HUES48 (cell line): ENCODE measurements at regions not wholly inside any gene's neighbourhood (a gene's known extent, or its start where the extent isn't known, plus 50 kb on each side); places are given as distances from the start of the nearest gene placed in this dataset.

ENCODE experiments used
- H3K27ac ChIP-seq: one replicate; pipeline ENCODE4 v1.7.0; 2013; ENCODE audit warnings: low read depth, low read length, inconsistent platforms
- H3K27me3 ChIP-seq: 2 replicates; pipeline ENCODE4 v1.6.1; 2013; ENCODE audit warnings: mild to moderate bottlenecking, low read length; ENCODE audit not compliant: control insufficient read depth, insufficient read depth
- H3K36me3 ChIP-seq: 2 replicates; pipeline ENCODE4 v1.6.1; 2013; ENCODE audit warnings: low read length; ENCODE audit not compliant: control insufficient read depth, insufficient read depth
- H3K4me1 ChIP-seq: 2 replicates; pipeline ENCODE4 v1.6.1; 2013; ENCODE audit warnings: mild to moderate bottlenecking, low read length; ENCODE audit not compliant: control insufficient read depth, insufficient read depth
- H3K4me3 ChIP-seq: 2 replicates; pipeline ENCODE4 v1.5.1; 2013; ENCODE audit warnings: mild to moderate bottlenecking, low read depth, low read length
- H3K9ac ChIP-seq: 2 replicates; pipeline ENCODE4 v1.6.1; 2013; ENCODE audit warnings: mild to moderate bottlenecking, low read depth, low read length, moderate library complexity
- H3K9me3 ChIP-seq: 2 replicates; pipeline ENCODE4 v1.6.1; 2013; ENCODE audit warnings: low read length; ENCODE audit not compliant: control insufficient read depth, insufficient read depth

DNA sequence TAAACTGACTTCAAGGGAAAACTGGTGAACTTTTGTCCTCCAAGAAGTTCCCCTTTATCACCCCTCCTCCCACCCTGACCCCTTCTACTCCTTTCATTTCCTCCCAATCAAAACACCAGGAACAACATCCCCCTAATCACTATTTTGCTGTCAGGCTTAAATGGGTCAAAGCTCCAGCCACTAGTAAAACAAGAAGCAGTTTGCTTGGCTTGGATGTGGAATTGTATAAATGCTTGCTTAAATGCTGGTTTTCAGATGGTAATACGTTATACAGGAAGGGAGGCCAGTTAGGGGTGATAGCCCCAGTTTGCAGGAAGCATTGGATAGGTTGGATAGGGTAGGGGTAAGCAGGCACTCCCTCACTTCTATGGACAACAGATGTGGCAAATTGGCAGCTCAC lies 473.6 kb downstream of the AGTPBP1 start:
- Histone ChIP-seq H3K27me3 (no peaks in the 10 kb centered on the region), H3K4me1 (peaks cover 12% of the 10 kb centered on the region), H3K9me3 (no peaks in the 10 kb centered on the region), H3K9ac (no peak overlapping the region), H3K27ac (no peak overlapping the region), H3K36me3 (no peaks in the 10 kb centered on the region), H3K4me3 (no peak overlapping the region)

DNA sequence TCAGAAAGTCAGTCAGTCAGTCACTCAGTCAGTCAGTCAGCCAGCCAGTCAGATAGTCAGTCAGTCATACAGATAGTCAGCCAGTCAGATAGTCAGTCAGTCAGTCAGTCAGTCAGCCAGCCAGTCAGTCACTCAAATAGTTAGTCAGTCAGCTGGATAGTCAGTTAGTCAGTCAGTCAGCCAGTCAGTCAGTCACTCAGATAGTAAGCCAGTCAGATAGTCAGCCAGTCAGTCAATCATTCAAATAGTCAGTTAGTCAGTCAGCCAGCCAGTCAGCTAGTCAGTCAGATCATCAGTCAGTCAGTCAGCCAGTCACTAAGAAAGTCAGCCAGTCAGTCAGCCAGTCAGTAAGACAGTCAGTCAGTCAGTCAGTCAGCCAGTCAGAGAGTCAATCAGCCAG lies 477.1 kb downstream of the AGTPBP1 start:
- H3K27me3 ChIP-seq: no peaks in the 10 kb centered on the region
- peaks cover 12% of the 10 kb centered on the region for H3K4me1 ChIP-seq
- H3K36me3 ChIP-seq: no peaks in the 10 kb centered on the region
- H3K27ac ChIP-seq: no peak overlapping the region
- no peaks in the 10 kb centered on the region for H3K9me3 ChIP-seq
- H3K4me3 ChIP-seq: no peak overlapping the region
- H3K9ac ChIP-seq: no peak overlapping the region

GRCh38 chr9:85263288-85263687 lies 478.5 kb downstream of the AGTPBP1 start:
- H3K27me3 ChIP-seq: no peaks in the 10 kb centered on the region
- H3K9ac ChIP-seq: no peak overlapping the region
- H3K4me1 ChIP-seq: peaks cover 8% of the 10 kb centered on the region
- H3K4me3 ChIP-seq: no peak overlapping the region
- no peaks in the 10 kb centered on the region for H3K36me3 ChIP-seq
- no peak overlapping the region for H3K27ac ChIP-seq
- no peaks in the 10 kb centered on the region for H3K9me3 ChIP-seq

DNA sequence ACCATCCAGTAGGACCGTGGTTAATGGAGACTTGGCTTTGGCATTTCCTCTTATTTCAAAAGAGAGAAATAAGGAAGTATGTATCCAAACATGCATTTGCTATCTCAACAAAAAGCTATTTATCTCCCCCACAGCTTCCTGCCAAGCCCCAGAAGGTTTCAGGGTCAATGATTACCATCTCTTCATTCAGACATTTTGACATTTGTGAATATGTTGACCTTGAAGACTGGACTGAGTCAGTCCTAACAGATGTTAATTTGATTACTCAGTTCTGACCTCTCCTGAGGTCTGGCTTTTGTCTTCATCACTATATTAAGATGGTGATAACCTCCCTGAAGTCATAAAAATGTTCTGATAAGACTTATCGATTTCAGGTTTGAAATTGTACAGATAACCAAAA lies 479.4 kb downstream of the AGTPBP1 start:
- Histone ChIP-seq H3K27me3 (no peaks in the 10 kb centered on the region), H3K4me3 (no peak overlapping the region), H3K36me3 (no peaks in the 10 kb centered on the region), H3K4me1 (no peaks in the 10 kb centered on the region), H3K9me3 (no peaks in the 10 kb centered on the region), H3K27ac (no peak overlapping the region), H3K9ac (no peak overlapping the region)

- Histone ChIP-seq H3K9ac (no peak overlapping the region), H3K36me3 (no peaks in the 10 kb centered on the region), H3K9me3 (no peaks in the 10 kb centered on the region), H3K4me3 (no peak overlapping the region), H3K4me1 (no peaks in the 10 kb centered on the region), H3K27ac (no peak overlapping the region), H3K27me3 (no peaks in the 10 kb centered on the region)
Observed at GRCh38 chr9:85260275-85260845, 481.4 kb downstream of the AGTPBP1 start.

DNA sequence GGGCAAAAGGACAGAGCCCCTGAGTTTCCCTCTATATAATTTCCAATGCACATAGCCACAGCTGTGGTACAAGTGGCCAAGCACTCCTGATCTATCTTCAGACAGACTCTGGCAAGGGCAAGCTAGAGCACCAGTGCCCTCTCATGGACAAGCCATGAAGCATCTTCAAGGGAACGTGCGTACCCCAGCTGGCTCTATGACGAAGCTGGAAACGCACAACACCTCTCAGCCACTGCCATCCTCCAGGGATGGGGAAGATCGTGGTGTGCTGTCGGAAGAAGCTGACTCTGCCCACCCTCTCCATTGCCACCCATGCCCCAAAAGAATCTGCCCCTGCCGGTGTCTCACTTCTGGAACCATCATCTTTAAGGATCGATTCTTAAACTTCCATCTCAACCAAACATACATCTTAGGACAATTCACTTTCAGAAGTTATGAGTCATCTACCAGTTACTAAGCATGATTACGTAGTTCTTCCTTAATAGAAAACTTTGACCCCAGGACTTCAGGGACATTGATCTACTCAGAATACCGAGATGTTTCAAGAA lies 482.9 kb downstream of the AGTPBP1 start:
- no peak overlapping the region for H3K4me3 ChIP-seq
- no peaks in the 10 kb centered on the region for H3K36me3 ChIP-seq
- no peaks in the 10 kb centered on the region for H3K4me1 ChIP-seq
- no peaks in the 10 kb centered on the region for H3K9me3 ChIP-seq
- no peaks in the 10 kb centered on the region for H3K27me3 ChIP-seq
- no peak overlapping the region for H3K27ac ChIP-seq
- no peak overlapping the region for H3K9ac ChIP-seq

DNA sequence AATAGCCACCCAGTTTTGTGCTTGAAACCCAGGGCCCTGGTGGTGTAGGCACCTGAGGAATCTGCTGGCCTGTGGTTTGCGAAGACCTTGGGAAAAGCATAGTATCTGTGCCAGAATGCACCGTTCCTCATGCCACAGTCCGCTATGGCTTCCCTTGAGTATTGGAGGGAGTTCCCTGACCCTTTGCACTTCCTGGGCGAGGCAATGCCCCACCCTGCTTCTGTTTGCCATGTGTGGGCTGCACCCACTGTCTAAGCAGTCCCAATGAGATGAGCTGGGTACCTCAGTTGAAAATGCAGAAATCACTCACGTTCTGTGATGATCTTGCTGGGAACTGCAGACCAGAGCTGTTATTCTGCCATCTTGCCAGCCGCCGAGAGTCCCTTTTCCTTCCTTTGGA lies 483.5 kb downstream of the AGTPBP1 start:
- Histone ChIP-seq H3K36me3 (no peaks in the 10 kb centered on the region), H3K27ac (no peak overlapping the region), H3K27me3 (no peaks in the 10 kb centered on the region), H3K9me3 (no peaks in the 10 kb centered on the region), H3K4me3 (no peak overlapping the region), H3K4me1 (no peaks in the 10 kb centered on the region), H3K9ac (no peak overlapping the region)

DNA sequence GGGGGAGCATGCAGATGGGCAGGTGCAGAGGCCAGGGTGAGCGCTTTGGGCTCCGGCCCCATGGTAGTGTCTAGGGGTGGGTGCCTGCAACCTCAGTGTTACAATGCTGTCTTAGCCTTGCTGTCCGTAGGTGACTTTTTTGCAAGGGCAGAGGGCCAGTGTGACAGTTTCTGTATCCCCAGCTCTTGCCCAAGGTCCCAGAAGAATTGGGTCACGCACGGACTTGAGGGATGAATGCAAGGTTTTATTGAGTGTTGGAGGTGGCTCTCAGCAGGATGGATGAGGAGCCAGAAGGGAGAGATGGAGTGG lies 492.5 kb downstream of the AGTPBP1 start:
- H3K36me3 ChIP-seq: no peaks in the 10 kb centered on the region
- H3K9me3 ChIP-seq: no peaks in the 10 kb centered on the region
- no peaks in the 10 kb centered on the region for H3K4me1 ChIP-seq
- H3K27ac ChIP-seq: peak overlapping the region; percentile 11
- H3K27me3 ChIP-seq: no peaks in the 10 kb centered on the region
- no peak overlapping the region for H3K9ac ChIP-seq
- no peak overlapping the region for H3K4me3 ChIP-seq

DNA sequence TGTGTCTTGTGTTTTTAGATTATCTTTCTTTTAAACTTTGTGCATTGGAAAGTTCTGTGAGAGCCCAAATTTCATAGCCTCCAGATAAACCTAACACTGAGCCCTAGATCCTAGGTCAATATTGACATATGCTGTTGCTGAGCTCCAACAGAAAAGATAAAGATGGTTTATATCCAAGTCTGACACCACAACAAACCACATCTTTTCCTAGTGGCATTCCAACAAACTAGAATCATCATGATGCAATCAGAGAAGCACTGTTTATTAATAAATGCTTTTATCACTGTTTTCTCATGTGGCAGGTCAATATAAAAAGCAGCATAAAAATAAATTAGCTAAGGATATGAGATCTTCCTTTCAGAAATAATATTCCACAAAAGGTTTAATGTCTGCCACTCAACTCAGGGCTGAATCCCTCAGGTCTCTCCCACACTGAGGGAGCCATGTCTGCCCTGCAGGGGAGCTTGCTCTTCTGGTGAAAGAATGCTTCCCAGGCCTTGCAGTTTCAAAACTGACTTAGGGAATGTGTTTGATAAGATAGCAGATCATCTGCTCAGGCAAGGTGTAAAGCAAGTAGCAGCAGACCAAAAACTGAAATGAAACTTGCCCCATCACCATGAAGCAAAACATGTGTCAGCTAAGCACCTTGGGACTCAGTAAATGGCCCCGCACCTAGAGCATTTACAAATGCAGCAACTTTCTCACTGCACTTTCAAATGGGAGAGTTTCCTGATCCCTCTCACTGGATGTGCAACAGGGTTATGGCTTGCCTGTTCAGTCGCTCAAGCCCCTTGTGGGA lies 493.0 kb downstream of the AGTPBP1 start:
- Histone ChIP-seq H3K36me3 (no peaks in the 10 kb centered on the region), H3K27ac (peak overlapping the region; percentile 11), H3K4me1 (no peaks in the 10 kb centered on the region), H3K27me3 (no peaks in the 10 kb centered on the region), H3K4me3 (no peak overlapping the region), H3K9me3 (no peaks in the 10 kb centered on the region), H3K9ac (no peak overlapping the region)

GRCh38 chr9:85246541-85246940 lies 495.2 kb downstream of the AGTPBP1 start:
- Histone ChIP-seq H3K27me3 (no peaks in the 10 kb centered on the region), H3K9ac (no peak overlapping the region), H3K36me3 (no peaks in the 10 kb centered on the region), H3K4me3 (no peak overlapping the region), H3K27ac (peak overlapping the region; percentile 5), H3K9me3 (no peaks in the 10 kb centered on the region), H3K4me1 (no peaks in the 10 kb centered on the region; the same call in 1 of the 2 replicates)

- Histone ChIP-seq H3K4me1 (no peaks in the 10 kb centered on the region; the same call in 1 of the 2 replicates), H3K36me3 (no peaks in the 10 kb centered on the region), H3K9me3 (0 out of 2 replicates have a peak, but pooled peaks cover 3% of the 10 kb centered on the region), H3K4me3 (no peak overlapping the region), H3K27me3 (no peaks in the 10 kb centered on the region), H3K9ac (no peak overlapping the region), H3K27ac (no peak overlapping the region)
Observed at GRCh38 chr9:85244856-85245255, 496.9 kb downstream of the AGTPBP1 start.
